HG03469 (cell line): ENCODE measurements at regions not wholly inside any gene's neighbourhood (a gene's known extent, or its start where the extent isn't known, plus 50 kb on each side); places are given as distances from the start of the nearest gene placed in this dataset.

ENCODE experiments used
- ATAC-seq: cut with Tn5 transposase; IDR thresholded peaks from one replicate; pipeline ENCODE4 v1.9.1; 2021; ENCODE audit warnings: mild to moderate bottlenecking, moderate library complexity, moderate number of reproducible peaks; ENCODE audit not compliant: unreplicated experiment

- ATAC-seq = no peak
Measured at GRCh38 chr5:30765227-30765626, 428.3 kb upstream of the CDH6 start.

GRCh38 chr5:30764704-30765103 is 428.8 kb upstream of the CDH6 start:
- ATAC-seq = no peak

- no peak for ATAC-seq
Measured at GRCh38 chr5:30759731-30760130, 433.8 kb upstream of the CDH6 start.

- ATAC-seq = no peak
Measured at GRCh38 chr5:30752015-30752414, 441.5 kb upstream of the CDH6 start.

- ATAC-seq = no peak
Measured at GRCh38 chr5:30749971-30750370, 443.5 kb upstream of the CDH6 start.

- ATAC-seq = no peak
Measured at GRCh38 chr5:30747412-30747811, 446.1 kb upstream of the CDH6 start.

- no peak for ATAC-seq
Measured at GRCh38 chr5:30736669-30737068, 456.8 kb upstream of the CDH6 start.

GRCh38 chr5:30734118-30734517 is 459.4 kb upstream of the CDH6 start:
- no peak for ATAC-seq

- no peak for ATAC-seq
Measured at GRCh38 chr5:30725073-30725472, 468.4 kb upstream of the CDH6 start.

GRCh38 chr5:30698217-30698616 is 495.3 kb upstream of the CDH6 start:
- no peak for ATAC-seq

GRCh38 chr5:30693326-30693725 is 500.2 kb upstream of the CDH6 start:
- no peak for ATAC-seq

GRCh38 chr5:30690931-30691330 is 502.6 kb upstream of the CDH6 start:
- no peak for ATAC-seq

GRCh38 chr5:30687461-30687860 is 506.0 kb upstream of the CDH6 start:
- no peak for ATAC-seq

GRCh38 chr5:30686530-30686929 is 507.0 kb upstream of the CDH6 start:
- no peak for ATAC-seq

- ATAC-seq = no peak
Measured at GRCh38 chr5:30676223-30676840, 517.2 kb upstream of the CDH6 start.

GRCh38 chr5:30667293-30667692 is 526.2 kb upstream of the CDH6 start:
- no peak for ATAC-seq

- ATAC-seq = no peak
Measured at GRCh38 chr5:30663536-30663935, 530.0 kb upstream of the CDH6 start.

GRCh38 chr5:30662373-30662772 is 531.1 kb upstream of the CDH6 start:
- no peak for ATAC-seq

- ATAC-seq = no peak
Measured at GRCh38 chr5:30661730-30662129, 531.8 kb upstream of the CDH6 start.

- ATAC-seq = no peak
Measured at GRCh38 chr5:30659417-30659816, 534.1 kb upstream of the CDH6 start.

- no peak for ATAC-seq
Measured at GRCh38 chr5:30650311-30650710, 543.2 kb upstream of the CDH6 start.

GRCh38 chr5:30638899-30639298 is 554.6 kb upstream of the CDH6 start:
- ATAC-seq = no peak

- ATAC-seq = no peak
Measured at GRCh38 chr5:30627945-30628344, 565.5 kb upstream of the CDH6 start.
